HG03196 (cell line): ENCODE measurements at regions not wholly inside any gene's neighbourhood (a gene's known extent, or its start where the extent isn't known, plus 50 kb on each side); places are given as distances from the start of the nearest gene placed in this dataset.
"Not testable (repeated sequence)": the region's sequence is repeated elsewhere in the genome, so short reads cannot be mapped to it uniquely, and the experiment has no call there.

Experiments used
- ATAC-seq: cut with Tn5 transposase; IDR thresholded peaks from one replicate; pipeline ENCODE4 v1.9.1; 2021; ENCODE audit not compliant: unreplicated experiment

GRCh38 chr5:63732880-63733279, 229.4 kb downstream of the HTR1A start:
- not testable (repeated sequence) for ATAC-seq

- ATAC-seq: no peak
These were observed 234.7 kb downstream of the HTR1A start for GRCh38 chr5:63727583-63727982.

- ATAC-seq: peak; percentile 71
These were observed 235.7 kb downstream of the HTR1A start for GRCh38 chr5:63726496-63726895.

- no peak for ATAC-seq
These were observed 243.1 kb downstream of the HTR1A start for GRCh38 chr5:63719147-63719546.

- ATAC-seq: no peak
These were observed 262.0 kb downstream of the HTR1A start for GRCh38 chr5:63700241-63700640.

- ATAC-seq: no peak
These were observed 264.4 kb downstream of the HTR1A start for GRCh38 chr5:63697811-63698210.

GRCh38 chr5:63690546-63690945, 271.7 kb downstream of the HTR1A start:
- ATAC-seq: no peak

GRCh38 chr5:63687854-63688516, 274.3 kb downstream of the HTR1A start:
- ATAC-seq: no peak

- ATAC-seq: no peak
These were observed 275.3 kb downstream of the HTR1A start for GRCh38 chr5:63686938-63687337.

GRCh38 chr5:63686181-63686580, 276.1 kb downstream of the HTR1A start:
- ATAC-seq: no peak

GRCh38 chr5:63685454-63685853, 276.8 kb downstream of the HTR1A start:
- no peak for ATAC-seq

- ATAC-seq: no peak
These were observed 287.4 kb downstream of the HTR1A start for GRCh38 chr5:63674881-63675280.

GRCh38 chr5:63655043-63655442, 307.2 kb downstream of the HTR1A start:
- ATAC-seq: no peak

GRCh38 chr5:63650581-63650980, 311.7 kb downstream of the HTR1A start:
- no peak for ATAC-seq

GRCh38 chr5:63648376-63648775, 313.9 kb downstream of the HTR1A start:
- ATAC-seq: no peak

GRCh38 chr5:63629951-63630630, 332.2 kb downstream of the HTR1A start:
- ATAC-seq: no peak

GRCh38 chr5:63613442-63613841, 348.8 kb downstream of the HTR1A start:
- ATAC-seq: no peak

- ATAC-seq: no peak
These were observed 358.2 kb downstream of the HTR1A start for GRCh38 chr5:63603996-63604395.

- no peak for ATAC-seq
These were observed 359.3 kb downstream of the HTR1A start for GRCh38 chr5:63602971-63603370.

- no peak for ATAC-seq
These were observed 366.0 kb downstream of the HTR1A start for GRCh38 chr5:63596254-63596653.

- ATAC-seq: peak; percentile 64
These were observed 388.9 kb downstream of the HTR1A start for GRCh38 chr5:63573380-63573779.

- no peak for ATAC-seq
These were observed 389.5 kb downstream of the HTR1A start for GRCh38 chr5:63572740-63573139.

GRCh38 chr5:63570752-63571151, 391.5 kb downstream of the HTR1A start:
- no peak for ATAC-seq
